ENCODE measurements at regions not wholly inside any gene's neighbourhood (a gene's known extent, or its start where the extent isn't known, plus 50 kb on each side); places are given as distances from the start of the nearest gene placed in this dataset.
"Not testable (repeated sequence)": the region's sequence is repeated elsewhere in the genome, so short reads cannot be mapped to it uniquely, and the experiment has no call there.

DNA sequence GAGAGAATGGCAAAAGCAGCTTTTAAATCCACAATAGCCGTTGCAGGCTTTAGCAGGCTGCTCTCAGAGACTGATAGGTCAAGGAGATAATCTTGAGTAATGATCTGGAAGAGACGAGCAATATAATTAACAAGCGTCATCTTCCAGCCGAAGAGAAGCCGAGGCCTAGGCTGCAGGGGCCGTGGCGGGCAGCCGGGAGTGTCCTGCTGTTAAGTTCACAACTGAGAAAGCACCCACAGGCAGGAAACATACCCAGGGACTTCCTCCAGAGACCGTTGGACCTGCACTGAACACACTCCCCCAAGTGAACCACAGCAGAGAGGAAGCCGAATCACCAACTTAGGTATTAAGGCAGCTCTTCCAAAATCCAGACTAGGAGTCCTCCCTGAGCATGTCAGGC, 182.3 kb downstream of the IRX2 start:
- no peak for DNase-seq (ENCODE audit: low spot score)

DNA sequence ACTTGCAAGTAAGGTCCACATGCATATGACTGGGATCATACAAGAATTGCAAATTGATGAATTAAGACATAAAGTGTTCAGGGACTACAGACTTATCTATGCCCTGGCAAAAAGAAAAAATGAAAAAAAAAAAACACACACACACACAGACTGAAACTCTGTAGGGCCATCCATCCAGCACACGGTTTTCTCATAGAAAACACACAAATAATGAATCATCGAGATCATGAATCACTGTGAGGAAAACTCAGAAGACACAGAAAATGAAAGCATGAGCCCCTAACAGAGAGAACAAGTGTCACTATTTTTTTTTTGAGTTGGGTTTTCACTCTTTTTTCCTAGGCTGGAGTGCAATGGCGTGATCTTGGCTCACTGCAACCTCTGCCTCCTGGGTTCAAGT, 185.2 kb downstream of the IRX2 start:
- DNase-seq (ENCODE audit: low spot score): no peak

DNA sequence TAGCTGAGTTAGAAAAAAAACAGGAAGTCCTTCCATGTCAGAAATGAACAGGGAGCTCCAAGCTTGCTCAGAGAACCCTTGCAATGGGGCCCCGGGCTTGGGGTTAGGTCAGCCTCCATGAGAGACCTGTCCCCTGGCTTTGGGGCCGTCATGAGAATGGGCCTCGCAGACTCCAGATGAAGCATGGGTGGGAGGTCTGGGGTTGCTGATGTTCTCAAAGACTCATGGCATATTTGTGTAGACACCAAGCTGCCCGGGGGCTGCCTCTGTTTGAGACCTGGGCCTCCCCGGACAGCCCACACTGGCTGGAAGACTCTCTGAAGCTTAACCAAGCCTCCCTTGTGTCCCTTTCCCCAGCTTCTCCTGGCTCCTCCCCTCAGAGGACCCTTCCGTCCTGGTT, 186.3 kb downstream of the IRX2 start:
- DNase-seq (ENCODE audit: low spot score): no peak

DNA sequence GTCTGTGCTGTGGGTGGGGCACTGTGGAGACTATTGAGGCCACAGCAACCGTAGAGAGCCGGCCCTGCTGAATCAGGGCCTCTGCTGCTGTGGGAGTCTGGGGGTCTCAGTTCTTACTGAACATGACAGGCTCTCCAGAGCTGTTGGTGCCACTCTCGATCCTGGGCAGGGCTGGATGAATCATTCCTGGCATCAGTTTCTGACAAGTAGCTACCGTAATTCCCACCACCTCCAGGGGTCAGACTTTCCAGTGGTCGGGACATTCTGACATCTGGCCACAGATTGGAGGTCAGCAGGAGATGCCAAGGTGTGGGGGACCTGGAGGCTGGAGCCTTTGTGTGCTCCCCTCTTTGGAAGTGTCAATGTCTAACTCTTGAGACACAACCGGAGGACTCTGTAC, 188.4 kb downstream of the IRX2 start:
- DNase-seq (ENCODE audit: low spot score): no peak

DNA sequence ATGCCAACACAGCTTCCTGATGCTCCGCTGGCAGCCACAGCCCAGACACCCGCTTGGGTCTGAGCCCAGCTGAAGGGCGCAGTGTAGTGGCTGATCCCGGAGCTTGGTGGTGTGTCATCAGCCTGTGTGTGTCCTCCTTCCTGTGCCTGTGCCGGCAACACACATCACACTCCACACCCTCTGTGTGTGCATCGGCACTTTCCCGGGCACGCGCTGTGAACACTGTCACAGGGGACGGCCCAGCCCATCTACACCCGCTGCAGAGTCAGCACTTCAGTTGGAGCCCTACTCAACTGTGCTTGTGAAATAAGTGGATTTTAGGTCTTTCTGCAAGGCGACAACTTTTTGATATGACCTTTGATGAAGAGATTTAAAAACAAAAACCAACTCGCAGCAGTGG, 189.4 kb downstream of the IRX2 start:
- no peak for DNase-seq (ENCODE audit: low spot score)

DNA sequence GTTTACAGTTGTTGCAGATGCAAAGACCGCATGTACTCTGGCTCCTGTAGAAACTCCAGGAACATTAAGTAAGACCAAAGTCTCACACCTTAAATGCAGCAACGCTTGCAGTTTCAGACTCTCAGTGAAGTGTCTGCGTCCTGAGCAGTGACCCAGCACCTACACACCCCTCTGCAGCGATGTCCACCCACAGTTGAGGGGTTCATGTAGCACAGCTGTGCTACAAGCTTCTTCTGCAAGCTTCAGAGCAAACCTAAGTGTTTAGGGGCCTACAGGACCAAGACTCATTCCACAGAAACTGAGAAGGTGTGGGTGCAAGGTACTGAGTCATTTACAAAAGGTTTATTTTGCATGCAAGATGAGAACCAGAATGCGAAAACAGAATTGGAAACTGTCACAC, 191.0 kb downstream of the IRX2 start:
- DNase-seq (ENCODE audit: low spot score): no peak

DNA sequence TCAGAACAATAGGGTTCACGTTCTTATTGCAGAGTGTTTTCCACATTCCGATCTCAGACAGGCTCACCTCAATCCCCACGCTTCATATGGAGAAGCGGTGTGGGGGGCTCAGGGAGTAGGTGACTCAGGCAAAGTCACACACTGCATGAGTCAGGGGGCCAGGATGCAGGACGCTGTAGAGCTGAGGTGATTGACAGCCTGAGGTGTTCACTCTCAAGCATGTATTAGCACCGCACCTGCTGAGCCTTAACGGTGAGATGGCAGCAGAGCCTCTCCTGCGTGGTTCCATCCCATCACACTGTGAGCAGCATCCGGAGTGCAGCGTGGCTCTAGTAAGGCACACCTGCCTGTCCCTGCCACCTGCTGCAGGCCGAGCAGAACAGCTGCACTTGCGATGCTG, 194.0 kb downstream of the IRX2 start:
- DNase-seq (ENCODE audit: low spot score): no peak

DNA sequence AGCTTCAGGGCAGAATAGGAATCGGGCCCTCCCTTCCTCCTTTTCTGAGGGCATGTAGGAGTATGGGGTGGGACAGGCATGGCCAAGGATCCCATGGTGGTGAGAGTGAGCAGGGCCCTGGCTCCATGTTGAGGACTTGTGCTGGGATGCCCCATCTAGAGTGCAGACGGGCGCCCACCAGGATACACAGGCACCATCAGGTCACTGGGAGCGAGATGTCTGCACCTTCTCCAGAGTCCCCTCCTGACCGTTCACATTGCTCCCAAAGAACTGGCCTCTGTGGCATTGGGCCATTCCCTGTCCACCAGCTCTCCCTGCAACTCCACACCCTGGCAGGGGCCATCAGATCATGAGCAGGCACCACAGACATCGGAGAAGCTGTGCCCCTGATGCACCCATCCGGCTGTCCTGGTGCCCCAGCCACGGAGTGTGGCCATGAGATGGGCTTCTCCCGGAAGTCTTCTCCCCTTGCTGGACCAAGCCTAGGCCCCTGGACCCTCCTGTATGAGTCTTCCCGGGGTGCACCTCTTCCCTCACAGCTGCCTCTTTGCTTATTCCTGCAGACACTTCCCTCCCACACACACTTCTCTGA, 195.0 kb downstream of the IRX2 start:
- no peak for DNase-seq (ENCODE audit: low spot score)

DNA sequence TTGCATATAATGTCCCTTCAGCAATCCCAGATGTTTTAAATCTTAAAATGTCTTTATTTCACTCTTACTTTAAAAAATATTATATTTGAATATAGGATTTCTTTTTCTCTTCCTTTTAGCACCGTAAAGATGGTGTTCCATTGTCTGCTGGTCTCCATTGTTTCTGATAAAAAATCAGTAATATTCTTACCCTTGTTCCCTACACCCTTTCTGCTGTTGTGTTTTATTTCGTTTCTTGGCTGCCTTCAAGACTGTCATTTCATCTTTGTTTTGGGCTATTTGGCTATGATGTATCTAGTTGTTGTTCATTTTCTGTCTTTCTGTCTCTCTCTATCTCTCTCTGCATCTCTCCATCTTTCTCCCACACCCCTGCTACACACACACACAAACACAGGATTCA, 197.9 kb downstream of the IRX2 start:
- no peak for DNase-seq (ENCODE audit: low spot score)

DNA sequence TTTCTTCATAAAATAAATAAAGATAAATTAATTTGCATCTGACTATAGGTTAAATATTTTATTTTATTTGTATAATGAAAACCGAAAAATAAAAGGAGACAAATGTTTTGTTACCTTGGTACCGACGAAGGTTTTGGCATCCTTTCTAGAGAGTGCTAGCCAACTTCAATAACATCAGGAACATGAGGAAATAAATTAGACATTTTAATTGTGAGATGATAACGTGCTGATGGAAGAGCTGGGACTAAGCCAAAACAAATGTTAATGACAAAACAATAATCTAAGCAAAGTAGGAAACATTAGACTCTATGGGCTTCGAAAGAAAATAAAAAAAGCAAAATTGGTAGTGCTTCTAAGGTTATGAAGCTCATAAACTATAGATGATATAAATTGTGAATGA, 201.0 kb downstream of the IRX2 start:
- DNase-seq (ENCODE audit: low spot score): no peak

DNA sequence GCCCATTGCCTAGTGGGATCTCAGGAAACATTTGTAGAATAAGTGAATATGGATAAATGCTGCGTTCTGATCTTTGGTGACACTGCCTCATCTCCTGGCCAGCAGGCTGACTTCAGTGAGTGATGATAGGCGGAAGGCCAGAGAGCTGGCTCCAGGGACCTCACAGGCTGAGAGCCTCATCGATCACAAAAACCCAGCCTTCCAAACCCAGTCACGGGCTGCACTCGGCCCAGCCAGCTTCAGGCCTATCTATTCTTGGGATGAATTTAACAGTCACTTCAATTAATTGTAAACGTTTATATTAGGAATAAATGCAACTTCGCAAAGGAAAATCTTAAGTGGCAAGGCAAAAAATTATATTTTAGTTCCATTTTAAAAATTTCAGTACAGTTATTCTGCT, 201.6 kb downstream of the IRX2 start:
- no peak for DNase-seq (ENCODE audit: low spot score)

DNA sequence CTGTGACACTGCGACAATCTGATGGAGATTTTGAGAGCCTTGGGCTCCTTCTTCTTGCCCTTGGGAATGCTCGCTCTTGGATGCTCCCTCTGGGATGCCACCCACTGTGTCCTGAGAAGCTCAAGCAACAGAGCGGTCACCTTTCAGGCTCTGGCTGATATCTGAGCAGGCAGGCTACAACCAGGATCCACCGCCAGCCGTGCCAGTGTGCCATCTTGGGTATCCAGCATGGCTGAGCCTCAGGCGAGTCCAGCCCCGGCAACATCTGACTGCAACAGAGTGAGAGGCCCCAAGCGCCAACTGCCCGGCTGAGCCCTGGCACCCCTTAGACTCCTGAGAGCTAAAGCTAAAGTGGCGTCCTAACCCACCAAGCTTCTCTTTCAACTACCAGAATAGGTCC, 202.1 kb downstream of the IRX2 start:
- DNase-seq (ENCODE audit: low spot score): no peak

DNA sequence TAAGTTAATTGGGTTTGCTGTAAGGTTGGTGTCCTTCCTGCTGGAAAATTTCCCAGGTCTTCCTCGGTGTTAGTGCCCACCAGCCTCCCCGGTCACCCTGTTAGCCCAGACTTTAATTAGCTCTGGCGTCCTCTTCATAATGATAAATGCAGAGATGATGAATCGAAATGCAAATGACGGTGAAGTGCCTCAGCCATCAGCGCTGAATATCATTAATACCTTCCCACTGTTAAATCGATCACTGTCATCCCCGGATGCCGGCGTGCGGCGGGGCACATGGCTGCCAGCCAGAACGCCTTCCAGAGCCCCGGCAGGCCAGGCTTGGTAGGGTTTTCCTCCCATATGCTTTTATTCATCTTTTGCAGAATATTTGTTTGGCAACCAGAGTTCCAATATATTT, 204.5 kb downstream of the IRX2 start:
- no peak for DNase-seq (ENCODE audit: low spot score)

DNA sequence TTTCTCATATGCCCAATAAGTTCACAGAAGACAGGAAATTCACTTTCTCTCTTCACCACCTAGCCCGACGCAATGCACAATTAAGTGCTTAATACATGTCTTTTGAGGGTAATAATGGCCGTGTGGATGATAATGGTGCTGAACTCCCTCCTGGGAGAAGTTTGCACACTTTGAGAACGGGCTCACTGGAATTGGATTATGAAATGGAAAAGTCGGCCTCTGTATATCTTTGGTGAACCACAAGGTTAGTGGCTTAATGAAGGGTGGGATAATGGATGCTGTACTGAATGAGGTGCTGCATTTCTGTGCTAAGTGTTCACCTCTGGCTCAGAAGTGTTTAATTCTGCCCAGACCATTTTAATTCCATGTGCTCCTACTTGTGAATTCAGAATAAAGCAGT, 207.5 kb downstream of the IRX2 start:
- DNase-seq (ENCODE audit: low spot score): no peak

DNA sequence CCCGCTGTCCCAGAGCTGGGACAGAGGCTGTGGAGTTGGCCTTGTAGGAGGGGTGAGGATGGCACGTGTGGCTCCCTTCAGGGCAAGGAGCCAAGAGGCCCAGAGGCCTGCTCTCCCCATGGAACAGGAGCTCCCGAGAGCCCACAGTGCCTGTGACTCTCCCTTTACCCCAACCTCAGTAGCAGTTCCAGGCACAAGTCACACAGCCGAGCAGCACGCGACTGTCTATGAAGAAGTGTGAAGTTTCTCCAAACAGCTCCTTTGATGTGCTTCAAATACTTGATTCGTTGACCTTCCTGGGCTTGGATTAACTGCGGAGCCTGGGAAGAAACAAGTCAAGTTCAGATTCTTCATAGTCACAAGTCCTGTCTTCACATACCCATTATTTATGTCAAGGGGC, 208.7 kb downstream of the IRX2 start:
- no peak for DNase-seq (ENCODE audit: low spot score)

DNA sequence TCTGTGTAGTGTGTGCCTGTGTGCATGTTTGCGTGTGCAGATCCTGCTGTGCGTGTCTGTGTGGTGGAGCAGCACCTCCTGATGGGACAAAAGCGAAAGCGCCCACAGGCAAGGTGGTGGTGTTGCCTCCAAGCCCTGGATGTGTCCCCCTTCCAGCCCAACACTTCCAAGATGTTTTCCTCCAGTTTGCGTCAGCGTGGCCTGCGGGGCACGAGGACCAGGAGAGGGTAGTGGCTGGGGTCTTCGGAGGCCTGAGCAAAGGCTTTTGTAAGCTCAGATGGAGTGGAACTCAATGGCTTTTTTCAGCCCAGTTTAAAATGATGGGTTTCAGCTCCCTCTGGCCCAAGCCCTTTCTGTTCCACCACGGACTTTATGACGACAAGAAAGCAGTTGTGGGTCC, 209.5 kb downstream of the IRX2 start:
- DNase-seq (ENCODE audit: low spot score): no peak

DNA sequence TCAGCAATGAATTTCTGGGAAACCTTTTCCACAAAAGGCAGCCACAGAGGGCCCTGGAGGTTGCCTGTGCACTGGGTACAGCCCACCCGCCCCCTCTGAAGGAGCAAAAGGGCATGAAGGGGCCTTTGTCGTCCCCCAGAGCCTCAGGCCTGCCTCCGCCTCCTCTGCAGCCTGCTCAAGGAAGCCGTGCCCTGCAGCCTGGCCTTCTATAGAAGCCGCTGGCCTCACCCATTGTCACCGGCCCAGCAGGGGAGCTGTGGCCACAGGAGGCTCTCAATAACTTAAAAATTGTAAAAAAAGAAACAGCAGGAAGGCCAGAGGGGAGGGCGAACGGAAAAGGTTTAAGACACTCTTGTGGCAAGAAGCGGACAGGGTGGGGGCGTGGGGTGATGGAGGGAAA, 213.3 kb downstream of the IRX2 start:
- DNase-seq (ENCODE audit: low spot score): no peak

DNA sequence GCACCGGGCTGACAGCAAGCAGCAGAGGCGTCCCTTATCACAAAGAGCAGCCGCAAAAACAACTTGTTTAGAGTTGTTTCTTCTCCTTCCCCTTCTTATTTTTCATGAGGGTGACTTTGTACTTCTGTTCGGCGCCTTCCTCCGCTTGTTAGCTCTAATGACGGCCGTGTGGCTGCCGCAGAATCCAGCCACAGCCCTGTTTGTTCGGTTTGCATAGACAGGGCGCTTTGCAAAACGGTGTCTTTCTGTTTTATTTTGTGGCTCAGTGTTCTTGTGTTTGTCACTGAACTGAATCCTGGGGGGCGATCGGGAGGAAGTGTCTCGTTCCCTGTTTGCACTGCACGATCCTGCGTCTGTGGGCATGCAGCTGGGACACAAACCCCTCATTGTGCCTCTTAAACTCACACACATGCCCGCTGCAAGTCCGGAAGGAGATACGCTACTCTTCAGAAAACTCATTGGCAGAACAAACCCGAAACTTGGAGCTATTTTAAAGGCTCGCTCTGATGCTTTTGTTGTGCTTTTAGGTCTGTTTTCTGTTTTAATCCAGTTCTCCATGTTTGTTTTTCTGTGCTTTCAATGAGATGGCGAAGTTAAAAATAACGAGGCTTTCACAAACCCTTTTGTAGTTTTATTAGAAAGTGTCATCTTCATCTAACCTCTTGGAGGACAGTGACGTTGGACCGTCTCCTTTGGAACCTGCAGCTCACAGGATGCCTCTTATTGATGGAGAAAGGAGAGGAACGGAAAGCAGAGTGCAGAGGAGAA, 213.9 kb downstream of the IRX2 start:
- DNase-seq (ENCODE audit: low spot score): no peak

DNA sequence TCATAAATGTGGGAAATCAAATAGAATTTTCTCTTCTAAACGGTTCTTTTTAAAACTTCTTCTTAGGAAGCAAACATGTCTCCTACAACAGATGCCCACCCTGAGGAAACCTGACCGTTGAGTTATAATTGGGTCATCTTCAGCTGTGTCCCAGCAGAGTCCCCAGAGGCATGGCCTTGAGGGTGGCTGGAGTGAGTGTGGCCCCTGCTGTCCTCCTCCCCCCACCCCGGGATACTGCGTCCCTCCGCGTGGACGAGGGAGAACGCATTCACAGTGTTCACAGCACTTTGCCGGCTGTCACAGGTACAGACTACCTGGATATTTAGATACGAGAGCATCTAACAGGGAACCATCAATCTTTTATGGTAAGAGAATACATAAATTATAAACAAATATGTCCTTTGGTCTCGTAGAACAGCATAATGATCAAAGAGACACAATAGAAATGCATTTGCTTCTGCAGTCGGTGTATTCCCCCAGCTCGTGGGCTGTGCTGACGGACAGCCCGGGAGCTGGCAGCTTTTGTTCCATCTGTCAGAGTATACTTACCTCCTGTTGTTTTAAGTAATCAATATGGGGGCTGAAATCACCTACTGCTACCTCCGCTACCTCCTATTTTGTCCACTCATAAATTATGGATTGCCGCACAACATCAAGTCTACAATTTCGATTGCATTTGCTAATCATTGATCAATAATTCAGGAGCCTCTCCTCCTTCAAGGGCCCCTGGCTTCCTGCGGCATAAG, 214.7 kb downstream of the IRX2 start:
- DNase-seq (ENCODE audit: low spot score): no peak

DNA sequence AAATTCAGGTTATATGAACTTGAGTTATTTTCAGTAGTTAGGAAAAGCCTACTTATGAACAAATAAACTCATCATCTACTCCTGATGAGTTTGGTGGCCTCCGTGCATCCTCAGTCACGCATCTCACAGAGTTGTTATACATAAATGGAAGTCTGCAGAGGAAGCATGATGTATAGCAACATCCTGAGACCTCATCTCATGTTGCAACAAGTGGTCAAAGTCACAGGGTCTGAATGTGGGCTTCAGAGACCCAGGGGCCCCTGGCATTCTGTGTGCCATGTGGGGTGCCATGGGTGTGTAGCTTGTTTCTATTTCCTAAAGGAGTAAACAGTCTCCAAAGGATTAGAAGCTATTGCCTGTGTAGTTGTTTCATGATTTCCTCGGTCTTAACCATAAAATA, 216.5 kb downstream of the IRX2 start:
- DNase-seq (ENCODE audit: low spot score): no peak

DNA sequence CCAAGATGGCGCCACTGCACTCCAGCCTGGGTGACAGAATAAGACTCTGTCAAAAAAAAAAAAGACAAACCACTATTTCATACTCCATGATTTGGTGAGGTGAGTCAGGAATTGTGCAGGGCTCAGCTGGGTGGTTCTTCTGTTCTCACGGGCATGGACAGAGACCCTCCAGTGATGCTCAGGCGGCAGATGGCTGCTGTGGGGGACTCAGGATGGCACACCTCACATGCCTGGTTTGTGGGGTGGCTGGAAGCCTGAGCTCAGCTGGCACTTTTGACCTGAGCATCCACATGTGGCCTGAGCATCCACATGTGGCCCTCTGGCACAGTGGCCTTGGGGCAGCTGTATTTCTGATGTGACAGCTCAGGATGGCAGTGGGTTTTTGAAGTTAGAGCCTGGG, 217.2 kb downstream of the IRX2 start:
- no peak for DNase-seq (ENCODE audit: low spot score)

DNA sequence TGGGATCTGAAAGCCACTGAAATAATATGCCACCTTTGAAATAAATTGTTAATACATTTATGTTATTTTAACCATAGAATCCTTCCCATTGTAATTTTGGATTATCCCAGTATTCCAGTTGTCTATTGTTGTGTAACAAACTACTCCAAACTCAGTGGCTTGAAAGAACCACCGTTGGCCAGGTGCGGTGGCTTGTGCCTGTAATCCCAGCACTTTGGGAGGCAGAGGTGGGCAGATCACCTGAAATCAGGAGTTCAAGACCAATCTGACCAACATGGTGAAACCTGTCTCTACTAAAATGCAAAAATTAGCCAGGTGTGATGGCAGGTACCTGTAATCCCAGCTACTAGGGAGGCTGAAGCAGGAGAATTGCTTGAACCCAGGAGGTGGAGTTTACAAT, 217.6 kb downstream of the IRX2 start:
- DNase-seq (ENCODE audit: low spot score): not testable (repeated sequence)

DNA sequence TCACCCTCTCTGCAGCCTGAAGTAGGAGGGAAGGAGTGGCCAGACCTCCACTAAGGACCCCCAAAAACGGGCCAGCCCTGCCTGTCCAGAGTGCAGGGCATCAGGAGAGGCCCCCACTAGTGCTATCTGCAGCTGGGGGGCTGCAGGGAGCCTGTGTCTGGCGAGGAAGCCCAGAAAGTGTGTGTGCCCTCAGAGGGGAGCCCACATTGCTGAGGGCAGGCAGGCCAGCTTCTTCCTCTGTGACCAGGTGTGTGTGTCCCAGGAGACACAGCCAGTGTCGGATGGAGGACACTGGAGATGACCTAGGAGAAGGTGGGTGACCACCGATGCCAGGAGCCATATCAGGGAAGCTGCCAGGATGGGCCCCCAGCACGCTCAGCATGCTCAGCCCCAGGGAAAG, 218.7 kb downstream of the IRX2 start:
- no peak for DNase-seq (ENCODE audit: low spot score)

DNA sequence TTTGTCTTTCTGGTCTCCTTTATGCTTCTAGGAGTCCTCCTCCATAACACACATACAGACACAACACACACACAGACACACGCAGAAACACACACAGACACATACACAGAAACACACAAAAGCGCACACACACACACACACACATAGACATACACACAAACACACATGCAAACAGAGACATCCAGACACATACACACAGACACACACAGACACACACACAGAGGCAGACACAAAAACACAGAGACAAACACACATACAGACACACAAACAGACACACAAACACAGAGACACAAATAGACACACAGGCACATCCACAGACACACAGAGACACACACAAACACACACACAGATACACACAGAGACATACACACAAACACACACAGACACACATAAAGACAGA, 220.2 kb downstream of the IRX2 start:
- no peak for DNase-seq (ENCODE audit: low spot score)

Data from HuH-7.5 (cell line).